ENCODE measurements at regions not wholly inside any gene's neighbourhood (a gene's known extent, or its start where the extent isn't known, plus 50 kb on each side); places are given as distances from the start of the nearest gene placed in this dataset.

DNA sequence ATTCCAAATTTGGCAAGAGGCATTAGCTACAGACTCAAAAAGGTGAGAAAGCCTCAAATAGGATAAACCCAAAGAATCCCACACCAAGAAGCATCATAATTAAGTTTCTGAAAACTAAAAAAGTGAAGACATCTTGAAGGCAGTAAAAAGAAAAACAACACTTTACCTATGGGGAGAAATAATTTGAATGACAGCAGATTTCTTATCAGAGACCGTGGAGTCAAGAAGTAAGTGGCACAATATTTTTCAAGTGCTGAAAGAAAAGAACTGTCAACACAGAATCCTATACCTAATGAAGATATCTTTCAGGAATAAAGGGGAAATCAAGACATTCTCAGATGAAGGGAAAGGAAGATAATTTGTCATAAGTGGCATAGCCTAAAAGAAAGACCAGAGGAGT lies 193.3 kb upstream of the CHD6 start:
- H3K27me3 ChIP-seq (ENCODE audit: control insufficient read depth, insufficient read depth, low read length): no peaks in the 10 kb centered on the region
- H3K18ac ChIP-seq (ENCODE audit: low read depth, low read length): no peak overlapping the region
- H3K14ac ChIP-seq (replicated peaks; ENCODE audit: low read depth, low read length): no peak overlapping the region
- no peak overlapping the region for H3K4me3 ChIP-seq (ENCODE audit: insufficient read depth, low read depth, low read length)
- no TSS peak for BruUV-seq (replicated peaks)
- DNase-seq: no peak
- H3K9me1 ChIP-seq (ENCODE audit: insufficient read depth, low read length): no peaks in the 10 kb centered on the region
- no peak overlapping the region for H3K4ac ChIP-seq (ENCODE audit: low read depth, low read length)
- ATAC-seq (ENCODE audit: low read depth): no peak
- H3K4me2 ChIP-seq (ENCODE audit: low read depth, low read length): no peak overlapping the region
- H3K9me3 ChIP-seq (ENCODE audit: control insufficient read depth, insufficient read depth, low read length): peaks cover 7% of the 10 kb centered on the region; the same call in 1 of the 2 replicates
- H4K20me1 ChIP-seq (ENCODE audit: insufficient read depth, low read length): no peaks in the 10 kb centered on the region
- no peak overlapping the region for H2AK5ac ChIP-seq (ENCODE audit: low read depth, low read length)
- H3K4me1 ChIP-seq (ENCODE audit: control insufficient read depth, insufficient read depth, low read length): no peaks in the 10 kb centered on the region
- H4K5ac ChIP-seq (ENCODE audit: low read depth, low read length): no peak overlapping the region
- no peak overlapping the region for H2BK15ac ChIP-seq (ENCODE audit: low read depth, low read length)
- H2BK120ac ChIP-seq (ENCODE audit: low read depth, low read length): no peak overlapping the region
- no peaks in the 10 kb centered on the region for H3K36me3 ChIP-seq (ENCODE audit: control insufficient read depth, insufficient read depth, low read length)
- H3K9ac ChIP-seq (ENCODE audit: low read depth, low read length): no peak overlapping the region
- dilution Hi-C loops (cut with HindIII; ENCODE audit: low sequenced_read_pairs, unreplicated experiment): no loop called here
- H3K27ac ChIP-seq (ENCODE audit: insufficient read depth, low read length): no peak overlapping the region
- ChIA-PET POLR2A (ENCODE audit: unreplicated experiment) (no interaction called here), CTCF (no interaction called here)
- H3K23ac ChIP-seq (ENCODE audit: low read depth, low read length): no peak overlapping the region
- intact Hi-C loops (cut with micrococcal nuclease): no loop called here
- in situ Hi-C loops (cut with MboI; ENCODE audit: low sequenced_read_pairs): no loop called here
- H2AFZ ChIP-seq (replicated peaks; ENCODE audit: low read length, poor library complexity): no peak overlapping the region
- TF ChIP-seq BHLHE40 (IDR thresholded peaks at IDR 0.05; ENCODE audit: low read depth, low read length) (no peak), RAD21 (IDR thresholded peaks at IDR 0.05; ENCODE audit: low read length) (no peak), CEBPB (IDR thresholded peaks at IDR 0.05; ENCODE audit: low read depth, low read length) (no peak), MAFK (IDR thresholded peaks at IDR 0.05; ENCODE audit: low read depth, low read length) (no peak), CHD1 (IDR thresholded peaks at IDR 0.05; ENCODE audit: low read depth, low read length) (no peak), MXI1 (IDR thresholded peaks at IDR 0.05; ENCODE audit: borderline replicate concordance, low read depth, low read length) (no peak), SMC3 (IDR thresholded peaks at IDR 0.05; ENCODE audit: low read depth, low read length) (no peak), MAZ (IDR thresholded peaks at IDR 0.05; ENCODE audit: borderline replicate concordance, low read depth, low read length) (no peak), POLR2A (IDR thresholded peaks at IDR 0.05; ENCODE audit: low read depth, low read length) (no peak), FOS (IDR thresholded peaks at IDR 0.05; ENCODE audit: low read depth, low read length) (no peak), RFX5 (IDR thresholded peaks at IDR 0.05; ENCODE audit: low read depth, low read length) (no peak), RCOR1 (IDR thresholded peaks at IDR 0.05; ENCODE audit: insufficient replicate concordance, low read length) (no peak), NFE2L2 (IDR thresholded peaks at IDR 0.05; ENCODE audit: low read depth, low read length) (no peak)
- TF ChIP-seq, protein P1, sequence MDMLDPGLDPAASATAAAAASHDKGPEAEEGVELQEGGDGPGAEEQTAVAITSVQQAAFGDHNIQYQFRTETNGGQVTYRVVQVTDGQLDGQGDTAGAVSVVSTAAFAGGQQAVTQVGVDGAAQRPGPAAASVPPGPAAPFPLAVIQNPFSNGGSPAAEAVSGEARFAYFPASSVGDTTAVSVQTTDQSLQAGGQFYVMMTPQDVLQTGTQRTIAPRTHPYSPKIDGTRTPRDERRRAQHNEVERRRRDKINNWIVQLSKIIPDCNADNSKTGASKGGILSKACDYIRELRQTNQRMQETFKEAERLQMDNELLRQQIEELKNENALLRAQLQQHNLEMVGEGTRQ (IDR thresholded peaks at IDR 0.05; ENCODE audit: low read depth, low read length): no peak
- TF ChIP-seq, protein P2, sequence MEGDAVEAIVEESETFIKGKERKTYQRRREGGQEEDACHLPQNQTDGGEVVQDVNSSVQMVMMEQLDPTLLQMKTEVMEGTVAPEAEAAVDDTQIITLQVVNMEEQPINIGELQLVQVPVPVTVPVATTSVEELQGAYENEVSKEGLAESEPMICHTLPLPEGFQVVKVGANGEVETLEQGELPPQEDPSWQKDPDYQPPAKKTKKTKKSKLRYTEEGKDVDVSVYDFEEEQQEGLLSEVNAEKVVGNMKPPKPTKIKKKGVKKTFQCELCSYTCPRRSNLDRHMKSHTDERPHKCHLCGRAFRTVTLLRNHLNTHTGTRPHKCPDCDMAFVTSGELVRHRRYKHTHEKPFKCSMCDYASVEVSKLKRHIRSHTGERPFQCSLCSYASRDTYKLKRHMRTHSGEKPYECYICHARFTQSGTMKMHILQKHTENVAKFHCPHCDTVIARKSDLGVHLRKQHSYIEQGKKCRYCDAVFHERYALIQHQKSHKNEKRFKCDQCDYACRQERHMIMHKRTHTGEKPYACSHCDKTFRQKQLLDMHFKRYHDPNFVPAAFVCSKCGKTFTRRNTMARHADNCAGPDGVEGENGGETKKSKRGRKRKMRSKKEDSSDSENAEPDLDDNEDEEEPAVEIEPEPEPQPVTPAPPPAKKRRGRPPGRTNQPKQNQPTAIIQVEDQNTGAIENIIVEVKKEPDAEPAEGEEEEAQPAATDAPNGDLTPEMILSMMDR (conservative IDR thresholded peaks at IDR 0.05; ENCODE audit: low read depth, low read length): no peak
- TF ChIP-seq, protein P3, sequence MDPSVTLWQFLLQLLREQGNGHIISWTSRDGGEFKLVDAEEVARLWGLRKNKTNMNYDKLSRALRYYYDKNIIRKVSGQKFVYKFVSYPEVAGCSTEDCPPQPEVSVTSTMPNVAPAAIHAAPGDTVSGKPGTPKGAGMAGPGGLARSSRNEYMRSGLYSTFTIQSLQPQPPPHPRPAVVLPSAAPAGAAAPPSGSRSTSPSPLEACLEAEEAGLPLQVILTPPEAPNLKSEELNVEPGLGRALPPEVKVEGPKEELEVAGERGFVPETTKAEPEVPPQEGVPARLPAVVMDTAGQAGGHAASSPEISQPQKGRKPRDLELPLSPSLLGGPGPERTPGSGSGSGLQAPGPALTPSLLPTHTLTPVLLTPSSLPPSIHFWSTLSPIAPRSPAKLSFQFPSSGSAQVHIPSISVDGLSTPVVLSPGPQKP (IDR thresholded peaks at IDR 0.05; ENCODE audit: borderline replicate concordance, low read depth, low read length): no peak
- no peak overlapping the region for H2BK20ac ChIP-seq (ENCODE audit: low read depth, low read length)
- no peak overlapping the region for H2BK5ac ChIP-seq (ENCODE audit: low read depth, low read length, poor library complexity, severe bottlenecking)
- no peak overlapping the region for H4K91ac ChIP-seq (ENCODE audit: insufficient read depth, low read depth, low read length)
- H4K8ac ChIP-seq (ENCODE audit: low read depth in 2 of 2, low read length in 2 of 2): no peak overlapping the region
- no peak overlapping the region for H2AK9ac ChIP-seq (replicated peaks; ENCODE audit: low read depth, low read length, poor library complexity)
- H3K79me1 ChIP-seq (ENCODE audit: low read depth in 1 of 2, low read length in 2 of 2): no peaks in the 10 kb centered on the region
- no CpG with 5 or more reads among the region's 1 CpG for WGBS, 2 experiments (ENCODE audit: extremely low coverage in 2 of 2, insufficient read length in 1 of 2)
- H3K56ac ChIP-seq (ENCODE audit: extremely low read depth, insufficient read depth, low read length): no peak overlapping the region
